HCT116 (cell line): ENCODE measurements at regions not wholly inside any gene's neighbourhood (a gene's known extent, or its start where the extent isn't known, plus 50 kb on each side); places are given as distances from the start of the nearest gene placed in this dataset.

Source experiments
- ATAC-seq: fragments of 200-7000 bp; cut with Tn5 transposase; 2 replicates; pipeline ENCODE4 v1.9.1; 2020; ENCODE audit warnings: mild to moderate bottlenecking, moderate library complexity
- BruUV-seq: library from RNA; stranded (reverse); fragments of 400-500 nt; replicated peaks from 2 replicates; lab custom pipeline; 2021; lab: Mats Ljungman, UMichigan
- CTCF ChIA-PET: fragments of 300-600 bp; sonication (Branson Sonifier 250); formaldehyde crosslinking; loops from one replicate; lab custom pipeline; 2021; ENCODE audit warnings: antibody characterized with exemption; lab: Charles Lee
- POLR2A ChIA-PET: fragments of 300-600, 350-600 bp; sonication (Branson Sonifier 250); formaldehyde crosslinking; loops from one replicate; lab custom pipeline; 2021; ENCODE audit warnings: antibody characterized with exemption; lab: Charles Lee
- RAD21 ChIA-PET, 2 experiments: fragments of 300-600 bp; sonication (Branson Sonifier 250); formaldehyde crosslinking; loops; one replicate each; lab custom pipeline; 2023; ENCODE audit warnings: low total read pairs in 2 of 2; ENCODE audit not compliant: uncharacterized antibody in 2 of 2, unreplicated experiment in 2 of 2, low non-redundant PET in 1 of 2; lab: Charles Lee
- DNase-seq: peaks from one replicate; pipeline ENCODE4 v3.0.0-alpha.2; 2010; ENCODE audit warnings: low read depth, low spot score
- H2AFZ ChIP-seq: fragments of 200-600 bp; shearing (Covaris generic), sonication (generic); 2 replicates; pipeline ENCODE4 v1.6.1; 2017; ENCODE audit warnings: low read depth, mixed run types, mixed read lengths, antibody characterized with exemption, low read length; ENCODE audit not compliant: poor library complexity, severe bottlenecking
- H3K27ac ChIP-seq: 2 replicates; pipeline ENCODE4 v1.5.1; 2012; ENCODE audit warnings: low read depth, low read length
- H3K27me3 ChIP-seq: fragments of 200-600 bp; sonication (generic); 2 replicates; pipeline ENCODE4 v1.6.1; 2016; ENCODE audit warnings: mixed run types, low read length, mixed read lengths; ENCODE audit not compliant: insufficient read depth
- H3K36me3 ChIP-seq, 2 experiments: fragments of 200-500 bp in 1 of 2; fragments of 200-600 bp in 1 of 2; sonication (Bioruptor generic) in 1 of 2; sonication (generic) in 1 of 2; 2 replicates each; pipeline versions ENCODE4 v1.5.1 to v1.6.1; 2014 to 2016; ENCODE audit warnings: low read length in 2 of 2, inconsistent platforms in 1 of 2, mixed read lengths in 1 of 2, mixed run types in 1 of 2; ENCODE audit not compliant: insufficient read depth in 2 of 2, control insufficient read depth in 1 of 2
- H3K4me1 ChIP-seq, 2 experiments: fragments of 200-600 bp in 1 of 2; sonication (generic) in 1 of 2; 2 replicates each; pipeline versions ENCODE4 v1.5.1 to v1.6.1; 2012 to 2017; ENCODE audit warnings: low read length in 2 of 2, inconsistent platforms in 1 of 2, mild to moderate bottlenecking in 1 of 2, mixed read lengths in 1 of 2, mixed run types in 1 of 2, moderate library complexity in 1 of 2; ENCODE audit not compliant: insufficient read depth in 2 of 2, control insufficient read depth in 1 of 2
- H3K4me2 ChIP-seq: fragments of 200-600 bp; sonication (generic); 2 replicates; pipeline ENCODE4 v1.6.1; 2017; ENCODE audit warnings: mixed run types, low read length, mixed read lengths
- H3K4me3 ChIP-seq, 2 experiments: fragments of 200-600 bp in 1 of 2; sonication (generic) in 1 of 2; replicated peaks in 1 of 2; 2 replicates each; pipeline ENCODE4 v1.5.1; 2011 to 2016; ENCODE audit warnings: low read length in 2 of 2, control low read depth in 1 of 2, low read depth in 1 of 2, mild to moderate bottlenecking in 1 of 2, mixed read lengths in 1 of 2, mixed run types in 1 of 2
- H3K79me2 ChIP-seq: fragments of 200-600 bp; sonication (generic); 2 replicates; pipeline ENCODE4 v1.6.1; 2017; ENCODE audit warnings: mild to moderate bottlenecking, mixed run types, low read length, moderate library complexity, mixed read lengths; ENCODE audit not compliant: insufficient read depth
- H3K9ac ChIP-seq: fragments of 200-600 bp; sonication (generic); 2 replicates; pipeline ENCODE4 v1.6.1; 2016; ENCODE audit warnings: low read length, mixed read lengths
- H3K9me2 ChIP-seq: fragments of 200-600 bp; sonication (generic), shearing (Covaris generic); 2 replicates; pipeline ENCODE4 v1.6.1; 2017; ENCODE audit warnings: mixed run types, mild to moderate bottlenecking, moderate library complexity; ENCODE audit not compliant: insufficient read depth
- H3K9me3 ChIP-seq, 2 experiments: fragments of 200-500 bp in 1 of 2; fragments of 200-600 bp in 1 of 2; sonication (Bioruptor generic) in 1 of 2; sonication (generic) in 1 of 2; 2 replicates each; pipeline ENCODE4 v1.6.1; 2014 to 2017; ENCODE audit warnings: low read length in 2 of 2, mixed read lengths in 2 of 2, inconsistent platforms in 1 of 2, low read depth in 1 of 2, mild to moderate bottlenecking in 1 of 2, mixed run types in 1 of 2, moderate library complexity in 1 of 2; ENCODE audit not compliant: control insufficient read depth in 1 of 2, insufficient read depth in 1 of 2
- H4K20me1 ChIP-seq: fragments of 200-600 bp; sonication (generic), shearing (Covaris generic); 2 replicates; pipeline ENCODE4 v1.6.1; 2017; ENCODE audit warnings: mixed run types, mild to moderate bottlenecking, moderate library complexity; ENCODE audit not compliant: insufficient read depth
- EZH2 ChIP-seq: fragments of 200-600 bp; sonication (generic); IDR thresholded peaks from 2 replicates; pipeline ENCODE4 v1.6.1; 2017; ENCODE audit warnings: antibody characterized with exemption, mixed run types
- JUND ChIP-seq: IDR thresholded peaks from 2 replicates; pipeline ENCODE4 v1.6.1; 2012
- SIN3A ChIP-seq: IDR thresholded peaks from 2 replicates; pipeline ENCODE4 v1.6.1; 2012; ENCODE audit warnings: low read depth
- SRF ChIP-seq: IDR thresholded peaks from 2 replicates; pipeline ENCODE4 v1.6.1; 2012; ENCODE audit warnings: low read depth
- YY1 ChIP-seq: IDR thresholded peaks from 2 replicates; pipeline ENCODE4 v1.6.1; 2011; ENCODE audit warnings: low read length, low read depth, moderate library complexity, mild to moderate bottlenecking; ENCODE audit not compliant: insufficient replicate concordance; ENCODE audit errors: extremely low read depth
- intact Hi-C: fragments of 100-400 bp; cut with micrococcal nuclease; formaldehyde crosslinking; loops from 2 replicates; pipeline ENCODE4 v1.10.0; 2022
- TF ChIP-seq, protein P1 (sequence below): IDR thresholded peaks from 2 replicates; pipeline ENCODE4 v1.6.1; 2012; ENCODE audit warnings: low read depth

DNA sequence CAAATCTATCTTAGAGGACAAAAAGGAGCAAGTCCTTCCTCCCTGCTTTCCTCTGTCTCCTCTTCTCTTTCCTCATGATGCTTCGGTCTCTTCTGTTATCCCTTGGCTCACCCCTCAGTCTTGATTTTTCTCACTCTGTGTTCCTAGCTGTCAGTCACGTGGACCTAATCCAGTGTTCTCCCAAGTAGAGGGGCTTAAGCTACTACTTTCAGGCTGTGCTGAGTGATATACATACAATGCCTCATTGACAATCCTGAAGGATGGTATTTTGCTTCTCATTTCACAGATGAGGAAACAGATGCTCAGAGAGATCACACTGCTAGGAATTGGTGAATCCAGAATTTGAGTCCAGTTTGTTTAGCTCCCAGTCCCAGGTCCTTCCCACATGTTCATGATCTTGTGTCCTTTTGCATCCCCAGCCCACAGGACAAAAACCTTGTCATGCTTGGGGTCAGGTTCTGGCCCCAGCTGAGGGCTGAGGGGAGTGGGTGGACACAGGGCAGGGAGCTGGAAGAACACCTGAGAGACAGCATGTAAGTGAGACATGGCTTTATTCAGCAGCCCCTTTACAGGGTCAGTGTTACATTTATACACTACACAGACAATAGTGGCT is 50.5 kb upstream of the KMT2E start (continued):
- TF ChIP-seq, protein P1, sequence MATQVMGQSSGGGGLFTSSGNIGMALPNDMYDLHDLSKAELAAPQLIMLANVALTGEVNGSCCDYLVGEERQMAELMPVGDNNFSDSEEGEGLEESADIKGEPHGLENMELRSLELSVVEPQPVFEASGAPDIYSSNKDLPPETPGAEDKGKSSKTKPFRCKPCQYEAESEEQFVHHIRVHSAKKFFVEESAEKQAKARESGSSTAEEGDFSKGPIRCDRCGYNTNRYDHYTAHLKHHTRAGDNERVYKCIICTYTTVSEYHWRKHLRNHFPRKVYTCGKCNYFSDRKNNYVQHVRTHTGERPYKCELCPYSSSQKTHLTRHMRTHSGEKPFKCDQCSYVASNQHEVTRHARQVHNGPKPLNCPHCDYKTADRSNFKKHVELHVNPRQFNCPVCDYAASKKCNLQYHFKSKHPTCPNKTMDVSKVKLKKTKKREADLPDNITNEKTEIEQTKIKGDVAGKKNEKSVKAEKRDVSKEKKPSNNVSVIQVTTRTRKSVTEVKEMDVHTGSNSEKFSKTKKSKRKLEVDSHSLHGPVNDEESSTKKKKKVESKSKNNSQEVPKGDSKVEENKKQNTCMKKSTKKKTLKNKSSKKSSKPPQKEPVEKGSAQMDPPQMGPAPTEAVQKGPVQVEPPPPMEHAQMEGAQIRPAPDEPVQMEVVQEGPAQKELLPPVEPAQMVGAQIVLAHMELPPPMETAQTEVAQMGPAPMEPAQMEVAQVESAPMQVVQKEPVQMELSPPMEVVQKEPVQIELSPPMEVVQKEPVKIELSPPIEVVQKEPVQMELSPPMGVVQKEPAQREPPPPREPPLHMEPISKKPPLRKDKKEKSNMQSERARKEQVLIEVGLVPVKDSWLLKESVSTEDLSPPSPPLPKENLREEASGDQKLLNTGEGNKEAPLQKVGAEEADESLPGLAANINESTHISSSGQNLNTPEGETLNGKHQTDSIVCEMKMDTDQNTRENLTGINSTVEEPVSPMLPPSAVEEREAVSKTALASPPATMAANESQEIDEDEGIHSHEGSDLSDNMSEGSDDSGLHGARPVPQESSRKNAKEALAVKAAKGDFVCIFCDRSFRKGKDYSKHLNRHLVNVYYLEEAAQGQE = no peak
- TF ChIP-seq EZH2 (no peak), SRF (no peak), YY1 (no peak)

GRCh38 chr7:104963991-104964385 is 50.0 kb upstream of the KMT2E start:
- Histone ChIP-seq H3K4me1 (no peaks in the 10 kb centered on the region), H3K4me3 (no peak overlapping the region), H3K9ac (no peak overlapping the region), H3K27ac (no peak overlapping the region), H3K9me3 (no peaks in the 10 kb centered on the region), H3K27me3 (no peaks in the 10 kb centered on the region), H3K79me2 (no peaks in the 10 kb centered on the region), H3K36me3 (no peaks in the 10 kb centered on the region), H2AFZ (no peak overlapping the region), H4K20me1 (no peaks in the 10 kb centered on the region), H3K4me2 (no peak overlapping the region), H3K9me2 (no peaks in the 10 kb centered on the region)
- TF ChIP-seq JUND (no peak), SIN3A (no peak)
- ChIA-PET CTCF (no interaction called here), POLR2A (no interaction called here), RAD21 (no interaction called here)
- ATAC-seq = no peak
- no peak for DNase-seq
- intact Hi-C loops = no loop called here
- no TSS peak for BruUV-seq
